Naive B cell (primary cell): ENCODE measurements at regions not wholly inside any gene's neighbourhood (a gene's known extent, or its start where the extent isn't known, plus 50 kb on each side); places are given as distances from the start of the nearest gene placed in this dataset.
"Not testable (repeated sequence)": the region's sequence is repeated elsewhere in the genome, so short reads cannot be mapped to it uniquely, and the experiment has no call there.

Experiments
- ATAC-seq, 2 donors: fragments of 150-1000 bp; cut with Tn5 transposase; 2 replicates each; pipeline ENCODE4 v1.10.0; 2021; ENCODE audit warnings: low read depth in 2 of 2, mild to moderate bottlenecking in 2 of 2, moderate library complexity in 2 of 2
- DNase-seq: peaks from one replicate; pipeline ENCODE4 v3.0.0; 2022
- H3K27ac Mint-ChIP-seq, 6 donors: one replicate each; pipeline ENCODE4 v1.8.0; 2020 to 2022; ENCODE audit warnings: mild to moderate bottlenecking in 6 of 6, mixed read lengths in 6 of 6, moderate library complexity in 5 of 6, inconsistent platforms in 2 of 6
- H3K27me3 Mint-ChIP-seq, 3 donors: one replicate each; pipeline ENCODE4 v1.8.0; 2021 to 2022; ENCODE audit warnings: mixed read lengths in 3 of 3, mild to moderate bottlenecking in 1 of 3
- H3K36me3 Mint-ChIP-seq, 2 donors: one replicate each; pipeline ENCODE4 v1.8.0; 2020 to 2022; ENCODE audit warnings: mixed read lengths in 2 of 2, inconsistent platforms in 1 of 2, mild to moderate bottlenecking in 1 of 2
- H3K4me1 Mint-ChIP-seq, 3 donors: one replicate each; pipeline ENCODE4 v1.8.0; 2020 to 2022; ENCODE audit warnings: mixed read lengths in 3 of 3, inconsistent platforms in 1 of 3, mild to moderate bottlenecking in 1 of 3, moderate library complexity in 1 of 3
- H3K4me3 Mint-ChIP-seq, 8 donors: one replicate each; pipeline ENCODE4 v1.8.0; 2020 to 2022; ENCODE audit warnings: mild to moderate bottlenecking in 8 of 8, mixed read lengths in 8 of 8, moderate library complexity in 8 of 8, inconsistent platforms in 2 of 8
- H3K9me3 Mint-ChIP-seq, 7 donors: one replicate each; pipeline ENCODE4 v1.8.0; 2020 to 2022; ENCODE audit warnings: mixed read lengths in 7 of 7, mild to moderate bottlenecking in 5 of 7, inconsistent platforms in 2 of 7, moderate library complexity in 1 of 7

DNA sequence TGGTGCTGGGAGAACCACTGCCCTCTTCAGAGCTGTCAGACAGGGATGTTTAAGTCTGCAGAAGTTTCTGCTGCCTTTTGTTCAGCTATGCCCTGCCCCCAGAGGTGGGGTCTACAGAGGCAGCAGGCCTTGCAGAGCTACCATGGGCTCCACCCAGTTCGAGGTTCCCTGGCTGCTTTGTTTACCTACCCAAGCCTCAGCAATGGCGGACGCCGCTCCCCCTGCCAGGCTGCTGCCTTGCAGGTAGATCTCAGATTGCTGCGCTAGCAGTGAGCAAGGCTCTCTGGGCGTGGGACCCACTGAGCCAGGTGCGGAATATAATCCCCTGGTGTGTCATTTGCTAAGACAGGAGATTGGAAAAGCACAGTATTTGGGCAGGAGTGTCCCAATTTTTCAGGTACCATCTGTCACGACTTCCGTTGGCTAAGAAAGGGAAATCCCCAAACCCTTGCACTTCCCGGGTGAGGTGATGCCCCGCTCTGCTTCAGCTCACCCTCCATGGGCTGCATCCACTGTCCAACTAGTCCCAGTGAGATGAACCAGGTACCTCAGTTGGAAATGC, 1415.5 kb downstream of the GRIK2 start:
- H3K36me3 Mint-ChIP-seq, H3K4me3 Mint-ChIP-seq: not testable (repeated sequence)

DNA sequence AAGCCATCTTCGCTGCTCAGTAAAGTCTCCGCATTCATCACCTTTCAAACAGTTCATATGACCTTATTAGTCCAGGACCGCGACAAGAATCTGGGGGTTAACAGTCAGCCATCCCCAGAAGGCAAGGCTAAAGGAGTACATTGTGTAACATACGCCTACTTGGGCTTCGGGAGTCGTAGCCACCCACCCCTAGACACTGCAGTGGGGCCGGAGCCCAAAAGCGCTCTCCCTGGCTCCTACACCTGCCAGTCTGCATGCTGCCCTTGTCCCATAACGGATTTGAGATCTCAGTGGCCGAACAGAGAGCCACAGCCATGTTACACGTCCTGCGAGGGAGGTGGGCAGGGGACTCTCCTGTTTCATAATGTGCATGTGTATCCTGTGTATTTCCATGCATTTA, 1405.5 kb downstream of the GRIK2 start:
- H3K27me3 Mint-ChIP-seq, result no peaks in the 10 kb centered on the region
- ATAC-seq (no peak), DNase-seq (no peak)
- H3K27ac Mint-ChIP-seq, result no peak overlapping the region
- no peaks in the 10 kb centered on the region for H3K4me1 Mint-ChIP-seq
- H3K36me3 Mint-ChIP-seq, result no peaks in the 10 kb centered on the region
- no peak overlapping the region for H3K4me3 Mint-ChIP-seq
- peaks cover 0 to 6% (median 0%) of the 10 kb centered on the region in 7 donors for H3K9me3 Mint-ChIP-seq

More for the DNA sequence above, 1415.5 kb downstream of the GRIK2 start:
- H3K27ac Mint-ChIP-seq, H3K27me3 Mint-ChIP-seq, H3K4me1 Mint-ChIP-seq, ATAC-seq, DNase-seq: not testable (repeated sequence)
- peaks cover 0 to 14% (median 7%) of the 10 kb centered on the region in 7 donors for H3K9me3 Mint-ChIP-seq

DNA sequence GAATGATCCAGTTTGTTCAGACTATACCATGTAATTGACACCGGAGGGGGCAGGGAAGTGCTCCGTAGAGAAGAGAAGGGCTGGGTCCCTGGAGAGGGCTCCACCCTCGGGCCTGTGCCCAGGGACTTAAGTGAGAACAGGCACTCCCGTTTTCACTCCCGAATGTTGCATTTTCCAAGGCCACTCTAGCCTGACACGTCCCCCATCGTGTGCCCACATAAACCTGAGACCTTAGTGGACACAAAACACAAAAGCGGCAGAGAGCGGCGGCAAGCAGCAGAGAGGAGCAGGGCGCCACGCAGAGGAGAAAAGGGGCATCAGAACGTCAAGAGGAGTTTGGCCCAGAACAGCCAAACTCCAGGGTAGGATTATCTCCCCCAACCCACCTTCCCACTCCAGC, 1405.1 kb downstream of the GRIK2 start:
- peaks cover 0 to 6% (median 0%) of the 10 kb centered on the region in 7 donors for H3K9me3 Mint-ChIP-seq
- ATAC-seq (no peak), DNase-seq (no peak)
- no peak overlapping the region for H3K4me3 Mint-ChIP-seq
- no peaks in the 10 kb centered on the region for H3K4me1 Mint-ChIP-seq
- no peaks in the 10 kb centered on the region for H3K27me3 Mint-ChIP-seq
- H3K36me3 Mint-ChIP-seq, result no peaks in the 10 kb centered on the region
- no peak overlapping the region for H3K27ac Mint-ChIP-seq

DNA sequence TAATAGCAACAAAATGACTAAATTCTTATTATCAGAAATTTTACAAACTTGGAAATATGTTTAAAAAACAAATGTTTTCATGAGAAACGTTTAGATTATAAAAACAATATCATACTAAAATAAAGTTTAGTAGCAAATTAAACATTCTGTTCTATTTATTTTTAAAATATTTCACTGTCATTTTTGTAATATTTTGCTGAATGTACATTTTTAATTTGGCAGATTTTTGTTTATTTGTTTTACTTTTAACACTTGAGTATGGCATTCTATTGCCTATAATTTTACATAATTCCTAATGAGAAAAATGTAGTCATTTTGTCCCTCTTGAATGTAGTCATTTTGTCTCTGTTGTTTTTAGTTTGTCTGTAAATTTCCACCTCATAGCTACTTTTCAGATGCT, 1400.2 kb downstream of the GRIK2 start:
- Mint-ChIP-seq H3K27me3 (no peaks in the 10 kb centered on the region), H3K9me3 (no peaks in the 10 kb centered on the region), H3K4me1 (no peaks in the 10 kb centered on the region), H3K36me3 (no peaks in the 10 kb centered on the region), H3K4me3 (no peak overlapping the region), H3K27ac (no peak overlapping the region)
- ATAC-seq (no peak), DNase-seq (no peak)

DNA sequence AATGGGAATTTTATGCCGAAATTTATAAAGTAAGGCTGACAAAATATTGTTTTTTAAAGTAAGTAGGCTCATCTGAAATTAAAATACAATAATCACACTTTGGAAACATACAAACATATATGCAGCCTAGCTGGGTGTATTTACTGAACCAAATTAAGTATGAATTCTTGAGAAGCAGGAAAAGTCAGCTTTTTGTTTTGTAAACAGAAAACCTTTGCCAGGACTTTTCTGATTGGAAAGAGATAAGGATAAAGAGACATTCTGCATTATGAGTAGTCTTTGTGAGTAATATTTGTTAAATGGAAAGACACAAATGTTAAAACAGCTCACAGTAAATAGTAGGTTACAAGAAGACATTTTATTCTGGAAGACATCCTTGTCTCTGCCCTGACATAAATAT, 1380.8 kb downstream of the GRIK2 start:
- Mint-ChIP-seq H3K27ac (no peak overlapping the region), H3K36me3 (no peaks in the 10 kb centered on the region), H3K27me3 (no peaks in the 10 kb centered on the region), H3K9me3 (peaks cover 0 to 3% (median 0%) of the 10 kb centered on the region in 7 donors), H3K4me1 (no peaks in the 10 kb centered on the region), H3K4me3 (no peak overlapping the region)
- DNase-seq (no peak), ATAC-seq (no peak)

DNA sequence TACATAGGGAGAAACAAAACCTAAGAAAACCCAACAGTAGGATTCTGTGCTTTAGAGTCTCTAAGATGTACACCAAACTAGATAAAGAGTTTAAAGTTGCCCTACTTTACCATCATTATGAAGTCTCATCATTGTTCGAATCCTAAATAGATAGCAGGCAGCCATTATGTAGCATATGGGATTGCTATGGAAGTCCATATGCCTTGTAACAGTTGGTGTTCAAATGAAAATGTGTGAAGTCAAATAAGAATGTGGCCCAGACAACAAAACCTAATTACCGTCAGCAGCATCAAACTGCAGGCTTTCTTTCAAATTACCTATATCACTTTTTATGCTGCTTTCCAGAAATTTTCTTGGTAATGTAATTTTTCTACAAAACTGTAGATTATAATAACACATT, 1380.1 kb downstream of the GRIK2 start:
- H3K27me3 Mint-ChIP-seq, result no peaks in the 10 kb centered on the region
- H3K4me1 Mint-ChIP-seq, result no peaks in the 10 kb centered on the region
- DNase-seq (no peak), ATAC-seq (no peak)
- no peaks in the 10 kb centered on the region for H3K36me3 Mint-ChIP-seq
- peaks cover 0 to 5% (median 2%) of the 10 kb centered on the region in 7 donors for H3K9me3 Mint-ChIP-seq
- no peak overlapping the region for H3K27ac Mint-ChIP-seq
- H3K4me3 Mint-ChIP-seq, result no peak overlapping the region

DNA sequence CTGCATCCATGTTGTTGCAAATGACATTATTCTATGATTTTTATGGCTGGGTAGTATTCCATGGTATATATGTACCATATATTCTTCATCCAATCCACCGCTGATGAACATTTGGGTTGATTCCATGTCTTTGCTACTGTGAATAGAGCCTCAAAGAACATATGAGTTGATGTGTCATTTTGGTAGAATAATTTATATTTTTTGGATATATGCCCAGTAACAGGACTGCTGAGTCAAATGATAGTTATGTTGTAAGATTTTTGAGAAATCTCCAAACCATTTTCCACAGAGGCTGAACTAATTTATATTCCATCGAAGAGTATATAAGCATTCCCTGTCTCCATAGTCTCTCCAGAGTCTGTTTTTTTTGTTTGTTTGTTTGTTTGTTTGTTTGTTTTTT, 1373.5 kb downstream of the GRIK2 start:
- Mint-ChIP-seq H3K9me3 (peaks cover 0 to 11% (median 4%) of the 10 kb centered on the region in 7 donors), H3K27me3 (no peaks in the 10 kb centered on the region), H3K27ac (peak overlapping the region in 1 of 6 donors; percentile 47), H3K4me1 (no peaks in the 10 kb centered on the region), H3K4me3 (no peak overlapping the region), H3K36me3 (no peaks in the 10 kb centered on the region)
- no peak for ATAC-seq
- no peak for DNase-seq

DNA sequence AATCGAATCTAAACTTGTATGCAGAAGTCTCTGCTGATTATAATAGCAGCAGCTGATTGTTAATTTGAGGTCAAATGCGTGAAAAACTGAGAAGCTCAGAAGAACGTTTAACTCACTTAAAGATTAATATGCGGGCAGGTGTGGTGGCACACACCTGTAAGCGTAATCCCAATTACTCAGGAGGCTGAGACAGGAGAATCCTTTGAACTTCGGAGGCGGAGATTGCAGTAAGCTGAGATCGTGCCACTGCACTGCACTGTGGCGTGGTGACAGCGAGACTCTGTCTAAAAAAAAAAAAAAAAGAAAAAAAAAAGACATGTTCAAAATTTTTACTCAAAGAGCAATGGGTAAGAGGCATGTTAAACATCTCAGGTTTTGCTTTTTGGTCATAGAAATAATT, 1370.8 kb downstream of the GRIK2 start:
- ATAC-seq (no peak), DNase-seq (no peak)
- H3K27me3 Mint-ChIP-seq, result no peaks in the 10 kb centered on the region
- no peaks in the 10 kb centered on the region for H3K4me1 Mint-ChIP-seq
- H3K27ac Mint-ChIP-seq, result no peak overlapping the region
- no peaks in the 10 kb centered on the region for H3K36me3 Mint-ChIP-seq
- H3K4me3 Mint-ChIP-seq, result no peak overlapping the region
- peaks cover 0 to 11% (median 3%) of the 10 kb centered on the region in 7 donors for H3K9me3 Mint-ChIP-seq

DNA sequence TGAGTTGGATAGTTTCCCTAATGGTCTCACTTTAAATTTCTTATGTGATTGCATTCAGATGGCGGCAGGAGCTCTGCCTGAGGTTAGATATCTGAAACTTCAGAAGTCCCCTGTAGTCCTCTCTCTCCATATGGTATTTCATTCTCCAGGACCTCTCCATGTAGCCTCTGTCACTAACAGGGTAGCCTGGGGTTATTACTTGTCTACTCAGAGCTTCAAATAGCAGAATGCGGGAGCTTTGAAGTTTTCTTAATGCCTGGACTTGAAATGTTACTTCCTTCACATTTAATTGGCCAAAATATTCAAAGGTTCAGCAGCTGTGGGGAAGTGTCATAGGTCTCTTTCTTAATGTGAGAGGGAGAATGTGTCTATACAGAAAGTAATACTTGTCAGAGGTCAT, 1370.4 kb downstream of the GRIK2 start:
- Mint-ChIP-seq H3K27ac (no peak overlapping the region), H3K9me3 (peaks cover 0 to 8% (median 4%) of the 10 kb centered on the region in 7 donors), H3K27me3 (no peaks in the 10 kb centered on the region), H3K4me1 (no peaks in the 10 kb centered on the region), H3K36me3 (no peaks in the 10 kb centered on the region), H3K4me3 (no peak overlapping the region)
- no peak for ATAC-seq
- no peak for DNase-seq

DNA sequence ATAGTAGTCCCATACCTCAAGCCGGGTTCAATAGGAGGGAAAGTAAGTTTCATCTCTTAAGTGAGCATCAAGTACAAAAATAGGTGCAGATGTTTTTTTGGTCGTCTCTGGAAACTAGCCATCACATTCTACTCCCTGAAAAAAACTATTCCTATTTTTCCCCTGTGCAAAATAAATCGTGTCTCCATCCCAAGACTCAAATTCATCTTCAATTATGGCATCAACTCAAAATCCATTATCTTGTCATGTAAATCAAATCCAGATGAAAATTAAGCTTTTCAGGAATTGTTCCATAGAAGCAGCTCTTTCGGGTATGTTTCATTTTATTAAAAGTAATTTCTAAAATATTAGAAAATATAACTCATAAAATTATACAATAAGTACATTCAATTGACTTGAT, 1368.4 kb downstream of the GRIK2 start:
- H3K27me3 Mint-ChIP-seq, result no peaks in the 10 kb centered on the region
- ATAC-seq (no peak), DNase-seq (no peak)
- no peaks in the 10 kb centered on the region for H3K4me1 Mint-ChIP-seq
- H3K36me3 Mint-ChIP-seq, result no peaks in the 10 kb centered on the region
- H3K9me3 Mint-ChIP-seq, result peaks cover 0 to 5% (median 2%) of the 10 kb centered on the region in 7 donors
- H3K27ac Mint-ChIP-seq, result no peak overlapping the region
- H3K4me3 Mint-ChIP-seq, result no peak overlapping the region

DNA sequence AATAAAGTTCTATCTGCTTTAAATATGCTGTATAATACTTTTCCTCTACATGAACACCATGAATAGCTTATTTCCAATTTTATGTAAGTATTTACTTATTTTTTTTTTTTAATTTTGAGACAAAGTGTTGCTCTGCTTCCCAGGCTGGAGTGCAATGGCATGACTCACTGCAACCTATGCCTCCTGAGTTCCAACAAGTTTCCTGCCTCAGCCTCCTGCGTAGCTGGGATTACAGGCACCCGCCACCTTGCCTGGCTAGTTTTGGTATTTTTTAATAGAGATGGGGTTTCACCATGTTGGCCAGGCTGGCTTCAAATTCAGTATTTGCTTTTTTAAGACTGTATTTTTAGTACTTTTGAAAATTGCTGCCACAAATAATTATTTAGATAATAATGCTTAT, 1365.9 kb downstream of the GRIK2 start:
- H3K9me3 Mint-ChIP-seq, result peaks cover 0 to 6% (median 4%) of the 10 kb centered on the region in 7 donors

DNA sequence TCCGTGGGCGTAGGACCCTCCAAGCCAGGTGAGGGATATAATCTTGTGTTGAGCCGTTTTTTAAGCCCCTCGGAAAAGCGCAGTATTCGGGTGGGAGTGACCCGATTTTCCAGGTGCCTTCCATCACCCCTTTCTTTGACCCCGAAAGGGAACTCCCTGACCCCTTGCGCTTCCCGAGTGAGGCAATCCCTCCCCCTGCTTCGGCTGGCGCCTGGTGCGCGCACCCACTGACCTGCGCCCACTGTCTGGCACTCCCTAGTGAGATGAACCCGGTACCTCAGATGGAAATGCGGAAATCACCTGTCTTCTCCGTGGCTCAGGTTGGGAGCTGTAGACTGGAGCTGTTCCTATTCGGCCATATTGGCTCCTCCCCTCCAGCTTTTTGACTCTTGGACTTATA, 1365.0 kb downstream of the GRIK2 start:
- not testable (repeated sequence) for H3K9me3 Mint-ChIP-seq, H3K27me3 Mint-ChIP-seq, H3K4me3 Mint-ChIP-seq, ATAC-seq, H3K36me3 Mint-ChIP-seq, H3K27ac Mint-ChIP-seq, DNase-seq, H3K4me1 Mint-ChIP-seq

More for the DNA sequence above, 1365.9 kb downstream of the GRIK2 start:
- Mint-ChIP-seq H3K27me3 (no peaks in the 10 kb centered on the region), H3K4me1 (no peaks in the 10 kb centered on the region), H3K36me3 (no peaks in the 10 kb centered on the region), H3K27ac (no peak overlapping the region), H3K4me3 (no peak overlapping the region)
- DNase-seq, result no peak
- ATAC-seq, result no peak

DNA sequence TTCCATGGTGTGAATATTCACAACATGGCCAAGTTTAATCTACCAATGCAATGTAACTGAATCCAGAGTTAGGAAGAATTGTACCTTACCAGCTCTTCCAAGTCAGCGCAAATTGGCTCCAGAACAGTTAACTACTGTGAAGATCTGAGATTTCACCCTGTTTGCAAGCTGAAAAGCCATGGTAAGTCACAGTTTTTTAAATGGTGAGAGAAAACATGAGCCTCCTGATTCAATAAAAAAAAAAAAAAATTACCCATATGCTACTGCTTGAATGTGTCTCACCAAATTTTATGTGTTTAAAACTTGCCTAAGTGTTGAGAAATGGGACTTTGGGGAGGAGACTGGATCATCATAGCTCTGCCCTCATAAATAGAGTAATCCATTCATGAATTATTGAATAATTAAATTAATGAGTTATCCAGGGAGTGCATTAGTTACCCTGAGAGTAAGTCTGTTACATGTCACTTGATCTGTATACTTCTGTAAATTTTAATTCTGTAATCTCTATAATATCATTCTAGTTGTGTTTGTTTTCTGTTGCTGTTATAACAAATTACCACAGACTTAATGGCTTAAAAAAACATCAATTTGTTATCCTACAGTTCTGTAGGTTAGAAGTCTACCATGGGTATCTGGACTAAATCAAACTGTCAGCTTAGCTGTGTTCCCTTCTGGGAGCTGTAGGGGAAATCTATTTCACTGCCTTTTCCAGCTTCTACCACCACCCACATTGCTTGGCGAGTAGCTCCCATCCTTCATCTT, 1355.9 kb downstream of the GRIK2 start:
- no peak for ATAC-seq
- no peak overlapping the region for H3K27ac Mint-ChIP-seq
- no peaks in the 10 kb centered on the region for H3K36me3 Mint-ChIP-seq
- no peak for DNase-seq
- H3K4me3 Mint-ChIP-seq, result no peak overlapping the region
- no peaks in the 10 kb centered on the region for H3K4me1 Mint-ChIP-seq
- no peaks in the 10 kb centered on the region for H3K27me3 Mint-ChIP-seq
- H3K9me3 Mint-ChIP-seq, result peaks cover 0 to 2% (median 0%) of the 10 kb centered on the region in 7 donors

DNA sequence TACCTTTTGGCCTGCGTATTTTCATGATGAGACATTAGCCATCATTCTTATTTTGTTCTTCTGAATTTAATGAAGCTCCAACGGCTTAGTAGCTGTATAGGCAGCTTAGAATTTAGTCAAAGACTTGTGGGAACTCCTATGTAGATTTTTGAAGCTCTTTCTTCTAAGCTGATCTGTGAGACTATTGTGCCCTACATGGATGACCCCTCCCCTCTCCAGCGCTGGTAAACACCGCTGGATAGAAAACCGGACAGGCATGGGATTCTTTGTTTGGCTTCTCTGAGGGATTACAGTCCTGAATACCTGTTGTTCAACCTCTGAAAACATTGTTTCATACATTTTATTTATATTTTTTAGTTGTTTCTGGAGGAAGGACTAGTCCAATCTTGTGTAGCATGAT, 1353.4 kb downstream of the GRIK2 start:
- no peak for DNase-seq
- H3K4me1 Mint-ChIP-seq, result no peaks in the 10 kb centered on the region

More for the DNA sequence above, 1353.4 kb downstream of the GRIK2 start:
- H3K27ac Mint-ChIP-seq, result no peak overlapping the region
- no peak for ATAC-seq
- no peaks in the 10 kb centered on the region for H3K27me3 Mint-ChIP-seq
- H3K9me3 Mint-ChIP-seq, result peaks cover 0 to 2% (median 0%) of the 10 kb centered on the region in 7 donors
- H3K36me3 Mint-ChIP-seq, result no peaks in the 10 kb centered on the region
- no peak overlapping the region for H3K4me3 Mint-ChIP-seq
